Suprapubic skin (tissue), 4 donors: ENCODE measurements at regions not wholly inside any gene's neighbourhood (a gene's known extent, or its start where the extent isn't known, plus 50 kb on each side); places are given as distances from the start of the nearest gene placed in this dataset.

Source experiments
- CTCF ChIP-seq, 2 donors: fragments of 200-600 bp in 1 of 2; fragments of 450-650 bp in 1 of 2; sonication (generic) in 1 of 2; IDR thresholded peaks; one replicate each; pipeline ENCODE4 v1.5.1; 2016 to 2019; ENCODE audit warnings: antibody characterized with exemption in 2 of 2, mild to moderate bottlenecking in 1 of 2, moderate library complexity in 1 of 2
- POLR2A ChIP-seq, 2 donors: fragments of 450-650 bp; IDR thresholded peaks; one replicate each; pipeline ENCODE4 v1.6.1; 2017; ENCODE audit warnings: antibody characterized with exemption in 2 of 2, mild to moderate bottlenecking in 2 of 2, moderate library complexity in 2 of 2
- POLR2AphosphoS5 ChIP-seq, 3 donors: sonication (generic); formaldehyde crosslinking; IDR thresholded peaks; one replicate each; pipeline ENCODE4 v1.6.1; 2017; ENCODE audit warnings: antibody characterized with exemption in 3 of 3

- no peak for TF ChIP-seq CTCF (IDR thresholded peaks at IDR 0.05)
- TF ChIP-seq POLR2AphosphoS5 (IDR thresholded peaks at IDR 0.05) = no peak
- no peak for TF ChIP-seq POLR2A (IDR thresholded peaks at IDR 0.05)
These were observed 106.3 kb downstream of the CENPW start for GRCh38 chr6:126446248-126446647.
